H9 (cell line): ENCODE measurements at regions not wholly inside any gene's neighbourhood (a gene's known extent, or its start where the extent isn't known, plus 50 kb on each side); places are given as distances from the start of the nearest gene placed in this dataset.
A peak's percentile ranks its signal among the peaks of the same experiment; 100 is the strongest.

ENCODE experiments used
- DNase-seq: peaks from one replicate; pipeline ENCODE4 v3.0.0-alpha.2; 2017
- H2AFZ ChIP-seq: one replicate; pipeline ENCODE4 v1.6.1; 2013; ENCODE audit warnings: mild to moderate bottlenecking, low read length, control low read depth, moderate library complexity
- H2AK5ac ChIP-seq: 2 replicates; pipeline ENCODE4 v1.6.1; 2013; ENCODE audit warnings: low read length, control low read depth, mixed read lengths; ENCODE audit not compliant: insufficient read length
- H2BK120ac ChIP-seq: one replicate; pipeline ENCODE4 v1.6.1; 2013; ENCODE audit warnings: low read depth, mild to moderate bottlenecking, low read length, control low read depth, inconsistent platforms; ENCODE audit not compliant: poor library complexity, severe bottlenecking
- H2BK12ac ChIP-seq: 2 replicates; pipeline ENCODE4 v1.6.1; 2013; ENCODE audit warnings: low read length, control low read depth, mixed read lengths, low read depth; ENCODE audit not compliant: insufficient read length
- H2BK15ac ChIP-seq: 2 replicates; pipeline ENCODE4 v1.6.1; 2013; ENCODE audit warnings: low read depth, low read length, control low read depth
- H2BK20ac ChIP-seq: one replicate; pipeline ENCODE4 v1.6.1; 2013; ENCODE audit warnings: low read depth, mild to moderate bottlenecking, low read length, control low read depth, inconsistent platforms; ENCODE audit not compliant: poor library complexity, severe bottlenecking
- H2BK5ac ChIP-seq: 2 replicates; pipeline ENCODE4 v1.6.1; 2013; ENCODE audit warnings: low read length, control low read depth, mixed read lengths; ENCODE audit not compliant: insufficient read length
- H3K14ac ChIP-seq: 2 replicates; pipeline ENCODE4 v1.6.1; 2013; ENCODE audit warnings: low read length, control low read depth; ENCODE audit not compliant: insufficient read depth
- H3K18ac ChIP-seq: 2 replicates; pipeline ENCODE4 v1.6.1; 2013; ENCODE audit warnings: low read depth, mild to moderate bottlenecking, mixed read lengths, low read length, control low read depth; ENCODE audit not compliant: insufficient read length
- H3K23ac ChIP-seq: 2 replicates; pipeline ENCODE4 v1.6.1; 2013; ENCODE audit warnings: low read length, control low read depth, mixed read lengths, low read depth; ENCODE audit not compliant: insufficient read length
- H3K23me2 ChIP-seq: 2 replicates; pipeline ENCODE4 v1.6.1; 2013; ENCODE audit warnings: low read depth, mild to moderate bottlenecking, mixed read lengths, low read length, control low read depth; ENCODE audit not compliant: insufficient read length, poor library complexity, severe bottlenecking
- H3K27ac ChIP-seq: 2 replicates; pipeline ENCODE4 v1.5.1; 2013; ENCODE audit warnings: low read length, control low read depth, mixed read lengths, low read depth; ENCODE audit not compliant: insufficient read length
- H3K27me3 ChIP-seq: 2 replicates; pipeline ENCODE4 v1.6.1; 2013; ENCODE audit warnings: low read length, control low read depth, inconsistent platforms; ENCODE audit not compliant: insufficient read depth
- H3K4ac ChIP-seq: 2 replicates; pipeline ENCODE4 v1.6.1; 2013; ENCODE audit warnings: low read depth, mild to moderate bottlenecking, control low read depth, inconsistent platforms, low read length, moderate library complexity
- H3K4me1 ChIP-seq: 2 replicates; pipeline ENCODE4 v1.6.1; 2013; ENCODE audit warnings: low read length, control low read depth, inconsistent platforms; ENCODE audit not compliant: insufficient read depth
- H3K4me2 ChIP-seq: 2 replicates; pipeline ENCODE4 v1.6.1; 2013; ENCODE audit warnings: low read length, control low read depth, mixed read lengths; ENCODE audit not compliant: insufficient read length, insufficient read depth
- H3K56ac ChIP-seq: 2 replicates; pipeline ENCODE4 v1.6.1; 2013; ENCODE audit warnings: low read depth, mild to moderate bottlenecking, mixed read lengths, low read length, control low read depth; ENCODE audit not compliant: insufficient read length
- H3K79me1 ChIP-seq: 2 replicates; pipeline ENCODE4 v1.6.1; 2013; ENCODE audit warnings: low read depth, mild to moderate bottlenecking, moderate library complexity, low read length, control low read depth, inconsistent platforms; ENCODE audit not compliant: insufficient read depth, poor library complexity, severe bottlenecking
- H3K79me2 ChIP-seq: 2 replicates; pipeline ENCODE4 v1.6.1; 2013; ENCODE audit warnings: low read length, control low read depth, inconsistent platforms; ENCODE audit not compliant: insufficient read depth
- H3K9ac ChIP-seq: 2 replicates; pipeline ENCODE4 v1.6.1; 2013; ENCODE audit warnings: low read length, control low read depth, mixed read lengths; ENCODE audit not compliant: insufficient read length; ENCODE audit errors: extremely low read depth
- H3K9me3 ChIP-seq: one replicate; pipeline ENCODE4 v1.6.1; 2013; ENCODE audit warnings: low read depth, low read length, inconsistent platforms; ENCODE audit not compliant: control insufficient read depth
- H3T11ph ChIP-seq: one replicate; pipeline ENCODE4 v1.6.1; 2013; ENCODE audit warnings: mild to moderate bottlenecking, low read length, control low read depth, inconsistent platforms
- H4K20me1 ChIP-seq: one replicate; pipeline ENCODE4 v1.6.1; 2013; ENCODE audit not compliant: control insufficient read depth, insufficient read length, insufficient read depth
- H4K5ac ChIP-seq: 2 replicates; pipeline ENCODE4 v1.6.1; 2013; ENCODE audit warnings: low read depth, mild to moderate bottlenecking, mixed read lengths, low read length, control low read depth; ENCODE audit not compliant: insufficient read length
- H4K8ac ChIP-seq: replicated peaks from 2 replicates; pipeline ENCODE4 v1.6.1; 2013; ENCODE audit warnings: low read length, control low read depth, mixed read lengths, low read depth; ENCODE audit not compliant: insufficient read length
- H4K91ac ChIP-seq: 2 replicates; pipeline ENCODE4 v1.6.1; 2013; ENCODE audit warnings: low read depth, mild to moderate bottlenecking, moderate library complexity, mixed read lengths, low read length, control low read depth; ENCODE audit not compliant: insufficient read length
- H3K27ac Mint-ChIP-seq, 3 experiments: 2 replicates in 2 of 3; 3 replicates in 1 of 3; pipeline ENCODE4 v1.8.0; 2020 to 2021; ENCODE audit warnings: mixed read lengths in 3 of 3, mild to moderate bottlenecking in 1 of 3, moderate library complexity in 1 of 3
- H3K27me3 Mint-ChIP-seq: 2 replicates; pipeline ENCODE4 v1.8.0; 2021; ENCODE audit warnings: low read depth, mild to moderate bottlenecking, moderate library complexity, mixed read lengths
- H3K36me3 Mint-ChIP-seq, 3 experiments: 2 replicates in 2 of 3; 3 replicates in 1 of 3; pipeline ENCODE4 v1.8.0; 2020 to 2021; ENCODE audit warnings: low read depth in 3 of 3, mixed read lengths in 3 of 3; ENCODE audit not compliant: insufficient read depth in 1 of 3
- H3K4me1 Mint-ChIP-seq, 2 experiments: 2 replicates each; pipeline ENCODE4 v1.8.0; 2020; ENCODE audit warnings: mixed read lengths in 2 of 2
- H3K4me3 Mint-ChIP-seq, 2 experiments: 2 replicates in 1 of 2; 3 replicates in 1 of 2; pipeline ENCODE4 v1.8.0; 2020 to 2021; ENCODE audit warnings: mild to moderate bottlenecking in 2 of 2, mixed read lengths in 2 of 2, moderate library complexity in 1 of 2
- H3K9me3 Mint-ChIP-seq, 2 experiments: 2 replicates in 1 of 2; 3 replicates in 1 of 2; pipeline ENCODE4 v1.8.0; 2020; ENCODE audit warnings: mild to moderate bottlenecking in 2 of 2, mixed read lengths in 2 of 2, moderate library complexity in 1 of 2
- CTCF ChIP-seq: fragments of 200-600 bp; sonication (generic); conservative IDR thresholded peaks from 3 replicates; pipeline ENCODE4 v1.8.0; 2021; ENCODE audit warnings: antibody characterized with exemption, mild to moderate bottlenecking
- WGBS: extraction: QIAGEN DNeasy Blood & Tissue Kit; methylation state at CpG from one replicate; pipeline ENCODE4 v1.1.7; 2013; ENCODE audit warnings: missing lambda C conversion rate, low lambda C conversion rate, mixed read lengths; ENCODE audit not compliant: insufficient read length; ENCODE audit errors: extremely low coverage; 5-methylcytosine and 5-hydroxymethylcytosine counted together

DNA sequence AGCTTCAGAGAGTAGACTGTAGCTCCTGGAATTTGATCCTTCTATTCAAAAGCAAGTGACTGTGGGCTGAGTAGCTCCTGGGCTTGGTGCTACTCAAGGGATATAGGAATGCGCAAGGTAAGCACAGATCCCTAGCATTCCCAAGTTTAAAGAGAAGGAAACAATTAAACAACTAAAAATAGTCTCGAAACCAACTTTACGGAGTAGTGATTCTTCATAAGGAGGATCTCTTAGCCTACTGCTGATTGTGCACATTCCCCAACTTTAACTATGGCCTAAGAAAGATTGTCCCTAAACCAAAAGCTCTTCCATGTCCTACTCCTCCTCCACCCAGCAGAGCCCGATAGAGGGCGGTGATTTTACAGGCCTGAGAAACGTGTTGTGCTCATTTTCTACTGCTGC is 226.5 kb upstream of the CAMK1G start:
- no peak overlapping the region for H4K91ac ChIP-seq
- H3K27ac ChIP-seq: no peak overlapping the region
- H3K4ac ChIP-seq: no peak overlapping the region
- Mint-ChIP-seq H3K27me3 (no peaks in the 10 kb centered on the region), H3K36me3 (no peaks in the 10 kb centered on the region), H3K4me3 (no peak overlapping the region), H3K9me3 (no peaks in the 10 kb centered on the region; a peak in 1 of 5 replicates), H3K4me1 (peaks cover 34 to 37% of the 10 kb centered on the region in 2 experiments), H3K27ac (peak overlapping the region; percentile 6 to 74 (median 65); a peak in 3 of 7 replicates)
- H2BK5ac ChIP-seq: no peak overlapping the region
- no peak overlapping the region for H3K14ac ChIP-seq
- H4K5ac ChIP-seq: no peak overlapping the region
- no peak overlapping the region for H3K4me2 ChIP-seq
- TF ChIP-seq CTCF: no peak
- no peak overlapping the region for H3K9ac ChIP-seq
- H2AFZ ChIP-seq: no peak overlapping the region
- no peak overlapping the region for H2BK12ac ChIP-seq
- no peaks in the 10 kb centered on the region for H3K27me3 ChIP-seq
- H3K79me2 ChIP-seq: no peaks in the 10 kb centered on the region
- H3K4me1 ChIP-seq: peaks cover 6% of the 10 kb centered on the region; the same call in 1 of the 2 replicates
- no peak overlapping the region for H3K56ac ChIP-seq
- no peaks in the 10 kb centered on the region for H3K9me3 ChIP-seq
- H3K23me2 ChIP-seq: no peaks in the 10 kb centered on the region
- no peak overlapping the region for H3K23ac ChIP-seq
- no peak overlapping the region for H2BK15ac ChIP-seq
- no peak overlapping the region for H3K18ac ChIP-seq
- no peak overlapping the region for H2BK120ac ChIP-seq
- no peaks in the 10 kb centered on the region for H4K20me1 ChIP-seq
- no peaks in the 10 kb centered on the region for H3K79me1 ChIP-seq
- H2AK5ac ChIP-seq: no peak overlapping the region
- no peak overlapping the region for H3T11ph ChIP-seq
- H4K8ac ChIP-seq: no peak overlapping the region
- DNase-seq: no peak
- no peak overlapping the region for H2BK20ac ChIP-seq
- no CpG with 5 or more reads among the region's 6 CpGs for WGBS
